Stimulated activated CD4-positive, alpha-beta T cell treated with anti-CD3 and anti-CD28 coated beads, Interleukin-12 subunit alpha, Interleukin-12 subunit beta, amount 100 ng/mL, for 48 hours (primary cell): ENCODE measurements at regions not wholly inside any gene's neighbourhood (a gene's known extent, or its start where the extent isn't known, plus 50 kb on each side); places are given as distances from the start of the nearest gene placed in this dataset.
"Not testable (repeated sequence)": the region's sequence is repeated elsewhere in the genome, so short reads cannot be mapped to it uniquely, and the experiment has no call there.

Experiments
- DNase-seq, 3 donors: peaks; one replicate each; pipeline ENCODE4 v3.0.0-alpha.2; 2020; ENCODE audit warnings: low read depth in 2 of 3, low spot score in 1 of 3

DNA sequence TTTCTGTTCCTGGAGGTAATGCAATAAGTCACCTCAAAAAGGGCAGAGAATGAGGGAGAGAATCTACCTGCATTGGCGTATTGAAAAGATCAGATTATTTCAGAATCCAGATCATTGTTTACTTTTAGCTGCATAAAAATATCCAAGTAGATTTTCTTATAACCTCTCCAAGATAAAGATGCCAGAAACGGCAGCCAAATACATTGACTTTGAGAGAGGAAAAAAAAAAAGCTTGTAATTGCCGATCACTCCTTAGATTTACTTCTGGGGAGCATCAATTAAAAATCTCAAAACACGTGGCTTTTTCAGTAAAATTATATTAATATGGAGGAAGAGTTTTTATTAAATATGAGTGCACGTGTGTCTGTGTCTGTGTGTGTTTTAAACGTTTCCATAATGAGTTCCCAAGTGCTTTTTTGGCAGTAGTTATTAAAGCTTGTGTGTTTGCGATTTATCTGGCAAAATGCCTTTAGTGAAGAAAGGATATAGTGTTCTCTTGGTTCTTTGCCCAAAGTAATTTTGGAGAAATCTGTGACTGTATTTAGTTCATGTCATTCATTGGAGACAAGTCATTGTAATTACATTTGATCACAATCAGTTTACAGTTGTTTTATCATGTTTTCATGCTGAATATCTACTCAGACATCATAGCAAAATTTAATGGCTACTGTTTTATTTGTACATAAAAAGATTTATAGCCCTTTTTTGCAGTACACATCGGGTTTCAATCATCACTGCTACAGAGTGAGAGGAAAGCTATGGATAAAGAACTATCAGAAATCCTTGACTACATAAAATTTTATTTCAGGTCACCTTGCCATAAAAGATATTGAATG, 176.1 kb downstream of the TM9SF2 start:
- DNase-seq: no peak

DNA sequence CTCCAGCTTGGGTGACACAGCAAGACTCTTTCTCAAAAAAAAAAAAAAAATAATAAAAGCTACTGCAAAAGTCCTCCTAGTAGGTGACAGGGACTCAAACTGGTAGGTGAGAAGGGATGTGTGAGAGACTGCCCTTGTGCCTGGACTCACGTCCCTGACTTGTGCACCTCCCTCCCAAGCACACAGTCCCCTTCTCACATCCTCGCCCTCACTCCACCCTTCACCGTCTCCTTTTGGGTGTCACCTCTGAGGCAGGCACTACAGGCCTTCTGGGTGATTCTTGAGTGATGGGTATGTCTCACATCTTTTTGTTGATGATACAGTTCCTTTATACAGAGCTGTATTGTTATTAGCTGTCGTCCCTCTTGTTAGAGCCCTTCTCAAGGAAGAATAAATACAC, 170.5 kb downstream of the TM9SF2 start:
- DNase-seq: no peak

DNA sequence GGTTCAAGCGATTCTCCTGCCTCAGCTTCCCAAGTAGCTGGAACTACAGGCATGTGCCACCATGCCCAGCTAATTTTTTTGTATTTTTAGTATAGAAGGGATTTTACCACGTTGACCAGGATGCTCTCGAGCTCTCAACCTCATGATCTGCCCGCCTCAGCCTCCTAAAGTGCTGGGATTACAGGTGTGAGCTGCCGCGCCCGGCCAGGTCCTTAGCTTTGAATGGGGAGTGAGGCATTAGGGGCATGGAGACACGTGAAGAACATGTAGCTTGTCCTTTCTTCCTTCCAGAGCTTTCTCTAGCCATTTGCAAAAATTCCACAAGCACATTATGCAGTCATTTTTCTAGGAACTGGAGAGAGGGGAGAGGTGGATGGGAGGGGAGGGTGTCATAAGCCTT, 167.8 kb downstream of the TM9SF2 start:
- not testable (repeated sequence) for DNase-seq

GRCh38 chr13:99666146-99666805, 165.0 kb downstream of the TM9SF2 start:
- no peak for DNase-seq

GRCh38 chr13:99665711-99666110, 164.4 kb downstream of the TM9SF2 start:
- DNase-seq: no peak

DNA sequence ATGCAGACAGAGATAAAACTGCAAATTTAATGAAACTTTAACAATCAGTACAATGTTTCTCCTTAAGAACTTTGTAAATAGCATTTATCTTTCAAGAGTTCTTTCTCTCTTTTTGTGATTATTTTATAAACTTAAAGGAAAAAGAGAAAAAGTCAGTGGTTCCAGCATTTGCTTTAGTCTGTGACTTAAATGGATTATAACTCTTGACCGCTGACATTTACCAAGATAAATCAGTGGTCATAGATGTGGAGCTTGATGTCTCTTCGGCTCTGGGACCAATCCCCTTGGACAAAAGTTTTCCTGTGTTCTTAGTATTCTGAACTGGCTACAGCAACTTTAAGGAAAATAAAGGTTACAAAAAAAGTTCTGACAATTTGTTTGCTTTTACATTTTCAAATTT, 162.6 kb downstream of the TM9SF2 start:
- no peak for DNase-seq

- DNase-seq: no peak
These were observed 162.0 kb downstream of the TM9SF2 start for GRCh38 chr13:99663185-99663825.

- DNase-seq: no peak
These were observed 161.4 kb downstream of the TM9SF2 start for GRCh38 chr13:99662678-99663077.

- DNase-seq: no peak
These were observed 160.5 kb downstream of the TM9SF2 start for GRCh38 chr13:99661791-99662190.

DNA sequence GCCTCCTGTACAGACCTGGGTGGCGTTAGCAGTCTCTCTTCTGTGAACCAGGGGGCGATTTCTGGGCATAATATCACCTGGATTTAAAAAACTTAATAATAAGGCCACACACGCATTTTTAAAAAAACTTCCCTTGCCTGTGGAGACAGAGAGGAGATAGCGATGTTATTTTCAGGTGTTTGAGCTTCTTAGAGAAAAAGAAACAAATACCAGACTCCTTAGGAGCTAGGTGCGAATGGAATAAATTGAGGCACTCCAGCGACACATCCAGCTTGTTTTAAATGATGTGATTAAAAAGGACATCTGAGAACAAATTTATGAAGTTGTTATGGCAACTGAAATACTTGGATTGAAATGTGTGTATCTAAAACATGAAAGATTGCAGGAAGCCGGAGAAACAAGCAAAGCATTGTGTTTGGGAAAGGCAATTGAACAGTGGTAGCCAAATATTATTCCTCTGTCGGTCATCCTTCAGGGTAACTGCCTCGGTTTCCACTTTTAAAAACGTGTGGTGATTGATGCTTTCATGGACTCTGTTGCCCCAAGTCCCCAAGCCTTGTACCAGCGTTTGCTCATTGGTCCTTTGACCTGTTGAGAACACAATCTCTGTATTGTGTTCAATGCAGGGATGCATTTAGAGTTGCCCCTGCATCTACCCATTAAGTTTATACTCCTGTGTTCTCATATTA, 158.7 kb downstream of the TM9SF2 start:
- no peak for DNase-seq

DNA sequence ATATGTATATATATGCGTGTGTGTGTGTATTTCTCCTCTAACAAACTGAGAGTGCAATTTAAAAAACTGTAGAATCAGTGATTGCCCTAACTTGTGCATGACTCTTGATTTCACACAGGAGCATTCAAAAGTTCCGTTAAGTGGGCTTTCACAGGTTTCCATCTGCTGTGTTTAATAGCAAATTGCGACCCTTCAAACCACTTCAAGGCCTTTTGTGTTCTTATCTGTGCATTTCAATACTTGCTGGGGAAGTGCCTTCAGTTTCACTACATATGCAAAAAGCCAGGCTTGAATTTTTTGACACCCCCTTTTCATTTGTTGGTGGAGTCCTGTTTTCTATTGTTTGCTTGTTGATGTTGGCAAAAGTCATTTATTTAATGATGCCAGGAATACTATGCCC, 158.0 kb downstream of the TM9SF2 start:
- DNase-seq: no peak

GRCh38 chr13:99658261-99658991, 157.2 kb downstream of the TM9SF2 start:
- peak in 2 of 3 donors; percentile 26 to 30 for DNase-seq

DNA sequence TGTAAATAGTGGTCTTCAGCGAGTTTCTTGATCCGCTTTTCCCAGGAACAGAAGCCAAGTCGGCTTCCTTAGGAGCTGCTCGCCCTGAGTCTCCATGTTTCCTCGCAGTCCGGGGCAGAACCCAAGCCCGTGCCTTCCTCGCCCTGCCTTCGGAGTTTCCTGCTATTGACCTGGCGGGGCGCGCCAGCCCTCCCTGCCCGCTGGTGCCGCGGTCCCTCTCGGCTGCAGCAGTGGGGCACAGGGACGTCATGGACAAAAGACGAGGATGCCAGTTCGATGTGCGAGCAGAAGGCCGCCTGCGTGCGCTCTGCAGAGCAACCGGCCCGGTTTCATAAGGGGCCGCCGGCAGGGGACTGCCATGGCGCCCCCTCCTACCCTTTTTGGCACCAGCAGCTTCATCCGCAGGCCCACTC, 156.6 kb downstream of the TM9SF2 start:
- peak in 1 of 3 donors; percentile 8 for DNase-seq

GRCh38 chr13:99656844-99657381, 155.6 kb downstream of the TM9SF2 start:
- DNase-seq: no peak

DNA sequence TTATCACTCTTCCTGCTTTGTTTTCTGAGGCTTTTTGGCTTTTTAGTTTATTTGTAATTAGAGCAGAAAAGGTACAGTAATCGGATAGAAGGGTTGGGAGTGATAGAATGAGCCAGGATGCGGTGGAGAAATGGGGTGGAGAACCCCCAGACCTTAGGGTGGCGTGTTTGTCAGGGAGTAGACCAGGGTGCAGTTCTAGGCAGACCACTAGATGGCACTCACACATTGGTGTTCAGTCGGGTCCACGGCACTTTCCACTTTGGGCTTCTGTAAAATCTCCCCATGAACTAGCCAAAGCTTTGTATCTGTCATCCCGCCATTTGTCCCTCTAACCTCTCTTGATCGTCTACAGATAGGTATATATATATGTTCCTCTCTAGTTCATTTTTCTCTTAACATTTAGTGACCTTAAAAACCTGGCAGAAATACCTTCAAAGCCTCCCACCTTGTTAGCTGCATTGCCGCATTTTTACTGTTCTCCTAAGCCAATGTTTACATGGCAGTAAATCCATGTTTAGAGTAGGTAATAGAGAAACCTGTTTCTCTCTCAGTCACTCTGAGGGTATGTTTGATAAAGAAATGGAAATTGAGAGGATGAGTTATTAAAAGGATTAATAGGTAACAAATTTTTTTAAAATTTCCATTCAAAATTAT, 154.9 kb downstream of the TM9SF2 start:
- DNase-seq: peak; percentile 64 to 91 (median 74)

- DNase-seq: peak in 2 of 3 donors; percentile 6 to 23
These were observed 154.2 kb downstream of the TM9SF2 start for GRCh38 chr13:99655351-99656091.

- no peak for DNase-seq
These were observed 152.8 kb downstream of the TM9SF2 start for GRCh38 chr13:99654076-99654475.

GRCh38 chr13:99653526-99653925, 152.3 kb downstream of the TM9SF2 start:
- no peak for DNase-seq

DNA sequence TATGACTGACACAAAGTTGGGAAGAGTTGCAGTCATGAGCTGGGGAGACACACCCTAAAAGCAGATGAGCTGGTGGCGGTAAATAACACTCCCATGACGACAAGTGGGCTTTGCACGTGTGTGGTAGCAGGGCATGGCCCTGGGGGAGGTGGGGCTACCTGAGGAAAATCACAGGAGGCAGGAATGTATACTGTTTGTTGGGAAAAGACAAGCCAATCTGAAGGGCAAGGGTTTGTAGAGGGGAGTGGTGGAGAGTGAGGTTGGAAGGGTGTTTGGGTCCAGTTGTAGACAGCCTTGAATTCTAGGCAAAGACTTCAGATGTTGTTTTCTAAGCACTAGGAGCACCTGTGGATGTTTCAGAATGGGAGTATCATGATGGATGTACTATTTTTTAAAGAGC, 151.6 kb downstream of the TM9SF2 start:
- DNase-seq: no peak
